HG03280 (cell line): ENCODE measurements at regions not wholly inside any gene's neighbourhood (a gene's known extent, or its start where the extent isn't known, plus 50 kb on each side); places are given as distances from the start of the nearest gene placed in this dataset.
"Not testable (repeated sequence)": the region's sequence is repeated elsewhere in the genome, so short reads cannot be mapped to it uniquely, and the experiment has no call there.

Experiments used
- ATAC-seq: cut with Tn5 transposase; IDR thresholded peaks from one replicate; pipeline ENCODE4 v1.9.1; 2021; ENCODE audit warnings: mild to moderate bottlenecking, moderate library complexity; ENCODE audit not compliant: unreplicated experiment

DNA sequence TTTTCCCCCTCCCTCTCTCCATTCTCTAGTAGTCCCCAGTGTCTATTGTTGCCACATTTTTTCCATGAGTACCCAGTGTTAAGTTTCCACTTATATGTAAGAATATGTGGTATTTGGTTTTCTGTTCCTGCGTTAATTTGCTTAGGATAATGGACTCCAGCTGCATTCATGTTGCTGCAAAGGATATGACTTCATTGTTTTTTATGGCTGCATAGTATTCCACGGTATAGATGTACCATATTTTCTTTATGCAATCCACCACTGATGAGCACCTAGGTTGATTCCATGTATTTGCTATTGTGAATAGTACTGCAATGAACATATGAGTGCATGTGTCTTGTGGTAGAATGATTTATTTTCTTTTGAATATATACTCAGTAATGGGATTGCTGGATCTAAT, 77.4 kb upstream of the MEGF10 start:
- no peak for ATAC-seq

- no peak for ATAC-seq
These were observed 74.5 kb upstream of the MEGF10 start for GRCh38 chr5:127216143-127216542.

- no peak for ATAC-seq
These were observed 73.5 kb upstream of the MEGF10 start for GRCh38 chr5:127216898-127217675.

DNA sequence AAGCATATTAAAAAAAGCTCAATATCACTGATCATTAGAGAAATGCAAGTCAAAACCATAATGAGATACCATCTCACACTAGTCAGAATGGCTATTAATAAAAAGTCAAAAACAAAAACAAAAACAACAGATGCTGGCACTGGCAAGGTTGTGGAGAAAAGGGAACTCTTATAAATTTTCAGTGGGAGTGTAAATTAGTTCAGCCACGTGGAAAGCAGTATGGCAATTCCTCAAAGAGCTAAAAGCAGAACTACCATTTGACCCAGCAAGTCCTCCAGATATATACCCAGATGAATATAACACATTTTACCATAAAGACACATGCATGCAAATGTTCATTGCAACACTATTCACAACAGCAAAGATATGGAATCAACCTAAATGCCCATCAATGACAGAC, 68.7 kb upstream of the MEGF10 start:
- not testable (repeated sequence) for ATAC-seq

DNA sequence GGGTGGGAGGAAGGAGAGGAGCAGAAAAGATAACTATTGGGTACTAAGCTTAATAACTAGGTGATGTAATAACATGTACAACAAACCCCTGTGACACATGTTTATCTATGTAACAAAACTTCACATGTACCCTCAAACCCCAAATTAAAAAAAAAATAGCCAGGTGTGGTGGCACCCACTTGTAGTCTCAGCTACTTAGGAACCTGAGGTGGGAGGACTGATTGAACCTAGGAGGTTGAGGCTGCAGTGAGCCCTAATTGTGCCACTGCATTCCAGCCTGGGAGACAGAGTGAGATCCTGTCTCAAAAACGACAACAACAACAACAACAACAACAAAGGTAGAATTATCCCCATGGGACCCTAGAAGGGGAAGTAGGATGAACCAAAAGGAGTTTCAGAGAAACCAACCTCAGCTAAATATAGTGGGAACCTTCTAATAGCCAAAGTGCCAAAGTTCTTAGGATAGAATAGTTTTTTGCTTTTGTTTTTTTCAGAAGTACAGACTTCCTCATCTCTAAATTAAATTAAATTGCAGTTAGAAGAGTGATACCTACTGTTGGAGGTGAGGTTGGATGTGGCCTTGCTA, 67.9 kb upstream of the MEGF10 start:
- ATAC-seq: peak; percentile 74

DNA sequence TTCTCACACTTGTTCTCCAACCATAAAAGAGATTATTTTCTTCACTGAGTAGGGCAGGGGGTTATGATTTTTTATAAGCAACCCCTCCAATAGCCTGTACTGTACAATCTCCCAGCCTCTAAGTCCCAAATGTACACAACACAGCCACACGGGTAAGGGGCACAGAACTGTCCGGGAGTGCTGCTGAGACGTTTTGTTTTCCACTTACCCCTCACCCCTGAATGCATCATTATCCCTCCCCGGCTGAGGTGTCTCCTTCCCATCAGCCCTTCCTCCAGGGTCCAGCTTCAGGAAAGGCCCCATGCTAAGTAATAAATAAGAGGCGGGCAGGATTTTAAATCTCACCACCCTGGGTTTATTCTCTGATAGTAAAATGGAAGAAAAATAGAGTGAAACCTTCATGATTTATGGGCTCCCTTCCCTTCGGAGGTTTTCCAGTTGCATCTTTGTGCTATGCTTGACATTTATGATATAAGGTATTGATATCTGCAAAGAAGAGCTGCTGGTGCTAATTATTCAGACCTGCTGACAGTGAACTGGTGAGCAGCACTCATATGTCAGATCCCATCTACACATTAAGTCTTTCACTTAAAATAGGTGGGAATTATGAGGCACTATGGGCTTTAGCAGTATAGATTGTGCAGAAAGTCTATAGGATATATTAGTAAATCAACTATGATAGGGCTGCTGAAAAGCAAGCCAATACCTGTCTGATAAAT, 67.2 kb upstream of the MEGF10 start:
- no peak for ATAC-seq

DNA sequence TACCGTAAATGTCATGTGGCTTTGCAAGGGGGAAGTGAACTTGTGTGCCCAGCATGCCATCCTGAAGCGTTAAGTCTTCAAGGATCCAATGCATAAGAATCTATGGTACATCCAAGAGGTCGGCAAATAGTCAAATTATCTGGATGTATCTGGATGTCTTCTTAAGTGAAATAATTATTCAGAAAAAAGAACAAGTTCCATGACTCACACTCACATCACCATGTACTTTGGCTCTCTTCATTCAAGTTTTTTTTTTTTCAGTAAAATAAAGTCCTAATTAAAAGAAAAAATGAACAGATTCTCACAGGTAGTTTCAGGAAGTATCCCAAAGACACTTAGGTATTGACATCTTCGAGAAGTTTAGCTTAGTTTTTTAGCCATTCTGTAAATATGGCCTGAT, 62.7 kb upstream of the MEGF10 start:
- no peak for ATAC-seq

DNA sequence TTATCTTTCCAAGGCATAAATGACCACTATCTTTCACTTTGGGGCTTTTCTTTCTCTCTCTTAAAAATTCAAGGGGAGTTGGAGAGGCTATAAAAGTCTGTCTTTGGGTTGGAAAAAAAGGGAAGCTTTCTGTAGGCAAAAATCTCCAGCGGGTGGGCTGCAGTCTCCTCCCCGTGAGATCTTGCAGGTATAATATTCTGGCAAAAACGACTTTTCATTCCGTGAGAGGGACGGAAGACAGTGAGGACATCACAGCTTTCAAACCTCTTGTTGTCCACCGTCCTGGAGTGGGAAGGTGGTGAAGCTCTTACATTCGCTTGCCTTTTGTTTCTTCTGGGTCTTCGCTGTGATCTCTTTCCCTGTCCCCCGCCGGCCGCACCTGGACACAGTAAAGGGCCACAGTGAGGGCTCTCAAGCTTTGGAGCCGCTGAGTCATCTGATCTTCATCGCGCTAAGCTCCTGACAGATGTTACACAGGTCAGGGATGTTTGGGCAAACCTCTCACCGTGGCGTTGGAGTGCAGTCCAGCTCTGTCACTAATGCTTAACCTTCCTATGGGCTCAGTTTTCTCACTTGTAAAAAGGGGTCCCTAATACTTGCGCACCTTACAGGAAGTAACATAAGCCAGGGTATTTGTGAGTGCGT, 61.9 kb upstream of the MEGF10 start:
- no peak for ATAC-seq

DNA sequence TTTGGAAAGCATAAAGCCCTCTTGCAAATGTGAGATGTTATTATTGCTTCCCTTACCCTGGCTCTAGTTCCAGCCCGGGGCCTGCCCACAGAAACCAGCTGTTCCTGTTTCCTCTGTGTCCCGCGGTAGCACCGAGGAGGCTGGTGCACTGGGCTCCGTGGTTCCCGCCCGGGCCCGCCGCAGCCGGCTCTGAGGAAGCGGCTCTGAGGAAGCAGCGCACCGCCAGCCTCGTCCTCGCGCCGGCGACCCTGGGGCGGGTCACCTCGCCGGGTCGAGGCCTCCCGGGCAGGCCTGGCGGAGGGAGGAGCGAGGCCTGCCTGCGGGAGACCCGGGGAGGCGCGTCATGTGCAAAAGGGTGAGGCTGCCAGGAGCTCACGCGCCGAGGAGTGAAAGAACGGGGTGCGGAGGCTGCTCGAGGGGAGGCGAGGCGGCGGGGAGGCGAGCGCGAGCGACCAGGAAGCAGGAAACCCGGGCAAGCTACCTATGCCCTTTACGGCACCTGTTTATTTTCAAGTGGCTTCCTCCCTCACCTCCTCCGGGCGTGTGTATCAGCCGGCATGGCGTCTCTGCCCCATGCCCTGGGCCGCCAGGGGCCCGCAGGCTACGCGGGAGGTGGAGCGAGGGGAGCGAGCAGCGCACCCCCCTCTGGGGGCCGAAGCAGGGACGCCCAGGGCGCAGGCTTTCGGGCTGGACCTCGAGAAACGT, 61.3 kb upstream of the MEGF10 start:
- peak; percentile 79 for ATAC-seq

- ATAC-seq: no peak
These were observed 59.5 kb upstream of the MEGF10 start for GRCh38 chr5:127231118-127231517.

- ATAC-seq: no peak
These were observed 57.0 kb upstream of the MEGF10 start for GRCh38 chr5:127233590-127233989.

DNA sequence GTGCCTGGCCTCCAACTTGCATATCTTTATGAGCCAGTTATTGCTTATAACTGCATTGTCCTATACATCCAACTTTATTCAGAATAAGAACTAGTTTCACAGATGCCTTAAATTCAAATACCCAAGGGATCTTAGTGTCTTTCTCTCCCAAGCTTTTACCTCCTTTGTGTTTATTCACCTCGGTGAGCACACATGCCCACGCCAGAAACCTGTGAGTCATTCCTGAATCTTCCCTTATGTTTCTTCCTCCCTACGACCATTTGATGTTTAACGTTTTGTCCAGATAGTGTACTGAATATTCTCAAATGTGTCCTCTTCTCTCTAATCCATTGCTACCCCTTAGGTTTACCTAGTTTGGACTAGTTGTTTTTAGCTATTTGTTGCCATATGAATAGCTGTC, 55.5 kb upstream of the MEGF10 start:
- ATAC-seq: no peak

- no peak for ATAC-seq
These were observed 54.3 kb upstream of the MEGF10 start for GRCh38 chr5:127236254-127236653.
